Endothelial cell of umbilical vein (primary cell): ENCODE measurements at regions not wholly inside any gene's neighbourhood (a gene's known extent, or its start where the extent isn't known, plus 50 kb on each side); places are given as distances from the start of the nearest gene placed in this dataset.

Source experiments
- BruUV-seq: library from RNA; stranded (reverse); fragments of 400-500 nt; replicated peaks from 2 replicates; lab custom pipeline; 2021; lab: Mats Ljungman, UMichigan
- CTCF ChIA-PET: fragments of 300-600, 350-600 bp; sonication (Branson Sonifier 250); formaldehyde crosslinking; loops from one replicate; lab custom pipeline; 2021; ENCODE audit warnings: antibody characterized with exemption, inconsistent platforms; lab: Charles Lee
- POLR2A ChIA-PET: fragments of 300-600, 350-600 bp; sonication (Branson Sonifier 250); formaldehyde crosslinking; loops from one replicate; lab custom pipeline; 2021; ENCODE audit warnings: antibody characterized with exemption, inconsistent platforms; lab: Charles Lee
- DNase-seq: peaks from one replicate; pipeline ENCODE4 v3.0.0-alpha.2; 2011; ENCODE audit warnings: low read depth, low spot score
- FAIRE-seq: peaks from 2 replicates; lab custom pipeline; 2011; peaks lifted over from hg19 to GRCh38; lab: Jason Lieb, UNC
- H2AFZ ChIP-seq: 2 replicates; pipeline ENCODE4 v1.6.0; 2012; ENCODE audit warnings: low read depth, low read length, control low read depth, inconsistent platforms
- H3K27ac ChIP-seq: 2 replicates; pipeline ENCODE4 v1.5.1; 2011; ENCODE audit warnings: low read depth, mild to moderate bottlenecking, control low read depth, low read length, moderate library complexity; ENCODE audit not compliant: insufficient read depth
- H3K27me3 ChIP-seq, 2 experiments: 2 replicates each; pipeline versions ENCODE4 v1.6.0 to v1.6.1; 2011; ENCODE audit warnings: low read length in 2 of 2, mixed read lengths in 1 of 2; ENCODE audit not compliant: control insufficient read depth in 2 of 2, insufficient read depth in 2 of 2
- H3K36me3 ChIP-seq, 2 experiments: 2 replicates in 1 of 2; 3 replicates in 1 of 2; pipeline ENCODE4 v1.5.1; 2011; ENCODE audit warnings: low read length in 2 of 2, mild to moderate bottlenecking in 1 of 2, moderate library complexity in 1 of 2; ENCODE audit not compliant: control insufficient read depth in 2 of 2, insufficient read depth in 2 of 2; ENCODE audit errors: extremely low read depth in 1 of 2
- H3K4me1 ChIP-seq: 3 replicates; pipeline ENCODE4 v1.5.1; 2011; ENCODE audit warnings: mild to moderate bottlenecking, low read length; ENCODE audit not compliant: control insufficient read depth, insufficient read depth; ENCODE audit errors: extremely low read depth
- H3K4me2 ChIP-seq: 2 replicates; pipeline ENCODE4 v1.6.1; 2011; ENCODE audit warnings: low read length, control low read depth, mixed read lengths; ENCODE audit not compliant: insufficient read depth
- H3K4me3 ChIP-seq, 3 experiments: fragments of 200-600 bp in 1 of 3; sonication (generic), shearing (Covaris generic) in 1 of 3; replicated peaks in 1 of 3; 2 replicates each; pipeline ENCODE4 v1.5.1; 2011 to 2016; ENCODE audit warnings: control low read depth in 3 of 3, low read length in 3 of 3, mild to moderate bottlenecking in 2 of 3, inconsistent platforms in 1 of 3, low read depth in 1 of 3, moderate library complexity in 1 of 3; ENCODE audit not compliant: insufficient read depth in 1 of 3
- H3K79me2 ChIP-seq: 2 replicates; pipeline ENCODE4 v1.6.0; 2012; ENCODE audit warnings: low read length, inconsistent platforms; ENCODE audit not compliant: control insufficient read depth, insufficient read depth
- H3K9ac ChIP-seq: replicated peaks from 2 replicates; pipeline ENCODE3; 2011; ENCODE audit warnings: low read length, control low read depth; ENCODE audit not compliant: insufficient read depth; ENCODE audit errors: extremely low read depth
- H3K9me1 ChIP-seq: replicated peaks from 3 replicates; pipeline ENCODE4 v1.6.0; 2011; ENCODE audit warnings: mild to moderate bottlenecking, low read length; ENCODE audit not compliant: control insufficient read depth, insufficient read depth; ENCODE audit errors: extremely low read depth
- H3K9me3 ChIP-seq: replicated peaks from 2 replicates; pipeline ENCODE4 v1.5.1; 2012; ENCODE audit warnings: low read length, inconsistent platforms; ENCODE audit not compliant: control insufficient read depth, insufficient read depth
- H4K20me1 ChIP-seq: replicated peaks from 2 replicates; pipeline ENCODE3; 2011; ENCODE audit warnings: mild to moderate bottlenecking, low read length; ENCODE audit not compliant: control insufficient read depth, insufficient read depth; ENCODE audit errors: extremely low read depth
- CTCF ChIP-seq, 2 donors: IDR thresholded peaks; 1 replicate in 1 of 2; 2 replicates in 1 of 2; pipeline ENCODE4 v1.5.1; 2011; ENCODE audit warnings: low read length in 2 of 2, mild to moderate bottlenecking in 2 of 2, moderate library complexity in 2 of 2, control low read depth in 1 of 2, inconsistent platforms in 1 of 2, low read depth in 1 of 2; ENCODE audit not compliant: insufficient read depth in 1 of 2; ENCODE audit errors: extremely low read depth in 1 of 2
- EZH2 ChIP-seq: IDR thresholded peaks from 2 replicates; pipeline ENCODE4 v1.6.1; 2012; ENCODE audit warnings: borderline replicate concordance, low read depth, mild to moderate bottlenecking, moderate library complexity, low read length, inconsistent platforms; ENCODE audit not compliant: severe bottlenecking
- FOS ChIP-seq: IDR thresholded peaks from 2 replicates; pipeline ENCODE4 v1.6.1; 2011; ENCODE audit warnings: mild to moderate bottlenecking, low read length, moderate library complexity, borderline replicate concordance; ENCODE audit not compliant: insufficient read depth
- GATA2 ChIP-seq: IDR thresholded peaks from 2 replicates; pipeline ENCODE4 v1.7.0; 2011; ENCODE audit warnings: low read depth, mild to moderate bottlenecking, moderate library complexity, mixed read lengths, low read length; ENCODE audit not compliant: insufficient read length, insufficient read depth
- JUN ChIP-seq: IDR thresholded peaks from 2 replicates; pipeline ENCODE4 v1.6.1; 2011; ENCODE audit warnings: borderline replicate concordance, low read depth; ENCODE audit not compliant: insufficient read length, insufficient read depth
- MYC ChIP-seq: IDR thresholded peaks from one replicate; pipeline ENCODE4 v1.6.1; 2011; ENCODE audit warnings: mild to moderate bottlenecking, low read depth, low read length
- POLR2A ChIP-seq: IDR thresholded peaks from 2 replicates; pipeline ENCODE4 v1.6.1; 2012; ENCODE audit warnings: low read depth, mild to moderate bottlenecking, control low read depth, low read length
- POLR2AphosphoS5 ChIP-seq: IDR thresholded peaks from 2 replicates; pipeline ENCODE4 v1.6.1; 2012; ENCODE audit warnings: low read depth, mild to moderate bottlenecking, control low read depth, low read length, moderate library complexity; ENCODE audit not compliant: insufficient read depth
- dilution Hi-C: fragments of 300-500 bp; cut with MboI; formaldehyde crosslinking; loops from one replicate; pipeline ENCODE4 v1.15.0; 2019; ENCODE audit warnings: low sequenced_read_pairs; ENCODE audit not compliant: extremely low pct_ligation_motif_present
- intact Hi-C: fragments of 100-400 bp; cut with micrococcal nuclease; formaldehyde crosslinking; loops from one replicate; pipeline ENCODE4 v1.10.0; 2022
- TF ChIP-seq, protein P1 (sequence below): IDR thresholded peaks from 2 replicates; pipeline ENCODE4 v1.6.1; 2011; ENCODE audit not compliant: insufficient read depth, insufficient read length

- no TSS peak for BruUV-seq
- CTCF ChIA-PET = no interaction called here
These were observed 127.2 kb upstream of the MARCHF11 start for GRCh38 chr5:16306812-16307211.

More at GRCh38 chr5:16306812-16307211, 127.2 kb upstream of the MARCHF11 start:
- Histone ChIP-seq H2AFZ (no peak overlapping the region), H3K4me3 (no peak overlapping the region), H3K27me3 (no peaks in the 10 kb centered on the region), H3K9me1 (no peaks in the 10 kb centered on the region), H3K9me3 (no peaks in the 10 kb centered on the region), H3K9ac (no peak overlapping the region), H3K27ac (no peak overlapping the region), H3K4me1 (no peaks in the 10 kb centered on the region), H3K4me2 (no peak overlapping the region), H3K36me3 (no peaks in the 10 kb centered on the region), H3K79me2 (no peaks in the 10 kb centered on the region), H4K20me1 (no peaks in the 10 kb centered on the region)
- intact Hi-C loops = no loop called here
- TF ChIP-seq, protein P1, sequence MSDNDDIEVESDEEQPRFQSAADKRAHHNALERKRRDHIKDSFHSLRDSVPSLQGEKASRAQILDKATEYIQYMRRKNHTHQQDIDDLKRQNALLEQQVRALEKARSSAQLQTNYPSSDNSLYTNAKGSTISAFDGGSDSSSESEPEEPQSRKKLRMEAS = no peak
- TF ChIP-seq CTCF (IDR thresholded peaks at IDR 0.05; ENCODE audit: extremely low read depth in 1 of 2, insufficient read depth in 1 of 2, low read depth in 1 of 2, low read length in 2 of 2) (no peak), GATA2 (no peak), EZH2 (no peak), POLR2A (no peak), JUN (no peak), FOS (no peak), MYC (no peak), POLR2AphosphoS5 (no peak)
- FAIRE-seq (no peak), DNase-seq (no peak)
- dilution Hi-C loops = no loop called here
- POLR2A ChIA-PET = no interaction called here
